ENCODE measurements at regions not wholly inside any gene's neighbourhood (a gene's known extent, or its start where the extent isn't known, plus 50 kb on each side); places are given as distances from the start of the nearest gene placed in this dataset.

DNA sequence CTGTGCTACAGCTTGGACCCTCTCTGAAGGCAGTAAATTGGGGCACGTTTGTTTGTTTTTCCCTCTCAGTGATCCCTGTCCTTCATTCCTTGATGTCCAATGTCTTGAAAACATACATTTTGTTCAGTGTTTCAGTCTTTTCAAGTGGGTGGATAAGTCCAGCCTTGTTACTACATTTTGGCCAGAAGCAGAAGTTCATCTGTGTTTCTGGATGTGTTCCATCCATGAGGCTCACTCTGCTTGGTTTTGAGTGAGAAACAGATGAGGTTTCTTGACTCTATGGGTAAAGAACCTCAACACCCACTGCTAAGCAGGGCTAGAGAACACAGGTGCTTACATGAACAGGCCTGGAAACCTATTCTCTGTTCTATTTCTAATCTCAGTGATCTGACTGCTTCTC is 74.5 kb upstream of the RFX8 start:
- TF ChIP-seq, protein P1, sequence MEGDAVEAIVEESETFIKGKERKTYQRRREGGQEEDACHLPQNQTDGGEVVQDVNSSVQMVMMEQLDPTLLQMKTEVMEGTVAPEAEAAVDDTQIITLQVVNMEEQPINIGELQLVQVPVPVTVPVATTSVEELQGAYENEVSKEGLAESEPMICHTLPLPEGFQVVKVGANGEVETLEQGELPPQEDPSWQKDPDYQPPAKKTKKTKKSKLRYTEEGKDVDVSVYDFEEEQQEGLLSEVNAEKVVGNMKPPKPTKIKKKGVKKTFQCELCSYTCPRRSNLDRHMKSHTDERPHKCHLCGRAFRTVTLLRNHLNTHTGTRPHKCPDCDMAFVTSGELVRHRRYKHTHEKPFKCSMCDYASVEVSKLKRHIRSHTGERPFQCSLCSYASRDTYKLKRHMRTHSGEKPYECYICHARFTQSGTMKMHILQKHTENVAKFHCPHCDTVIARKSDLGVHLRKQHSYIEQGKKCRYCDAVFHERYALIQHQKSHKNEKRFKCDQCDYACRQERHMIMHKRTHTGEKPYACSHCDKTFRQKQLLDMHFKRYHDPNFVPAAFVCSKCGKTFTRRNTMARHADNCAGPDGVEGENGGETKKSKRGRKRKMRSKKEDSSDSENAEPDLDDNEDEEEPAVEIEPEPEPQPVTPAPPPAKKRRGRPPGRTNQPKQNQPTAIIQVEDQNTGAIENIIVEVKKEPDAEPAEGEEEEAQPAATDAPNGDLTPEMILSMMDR (IDR thresholded peaks at IDR 0.05) = no peak
- no peak for TF ChIP-seq POLR2A (IDR thresholded peaks at IDR 0.05)
- TF ChIP-seq EP300 (IDR thresholded peaks at IDR 0.05) = no peak

Measured in ovary (tissue), 3 donors.